Activated CD4-positive, alpha-beta T cell treated with anti-CD3 and anti-CD28 coated beads, Interleukin-2, amount 50 U/mL, for 16 hours (primary cell): ENCODE measurements at regions not wholly inside any gene's neighbourhood (a gene's known extent, or its start where the extent isn't known, plus 50 kb on each side); places are given as distances from the start of the nearest gene placed in this dataset.

Experiments used
- DNase-seq: peaks from one replicate; pipeline ENCODE4 v3.0.0-alpha.2; 2020

DNA sequence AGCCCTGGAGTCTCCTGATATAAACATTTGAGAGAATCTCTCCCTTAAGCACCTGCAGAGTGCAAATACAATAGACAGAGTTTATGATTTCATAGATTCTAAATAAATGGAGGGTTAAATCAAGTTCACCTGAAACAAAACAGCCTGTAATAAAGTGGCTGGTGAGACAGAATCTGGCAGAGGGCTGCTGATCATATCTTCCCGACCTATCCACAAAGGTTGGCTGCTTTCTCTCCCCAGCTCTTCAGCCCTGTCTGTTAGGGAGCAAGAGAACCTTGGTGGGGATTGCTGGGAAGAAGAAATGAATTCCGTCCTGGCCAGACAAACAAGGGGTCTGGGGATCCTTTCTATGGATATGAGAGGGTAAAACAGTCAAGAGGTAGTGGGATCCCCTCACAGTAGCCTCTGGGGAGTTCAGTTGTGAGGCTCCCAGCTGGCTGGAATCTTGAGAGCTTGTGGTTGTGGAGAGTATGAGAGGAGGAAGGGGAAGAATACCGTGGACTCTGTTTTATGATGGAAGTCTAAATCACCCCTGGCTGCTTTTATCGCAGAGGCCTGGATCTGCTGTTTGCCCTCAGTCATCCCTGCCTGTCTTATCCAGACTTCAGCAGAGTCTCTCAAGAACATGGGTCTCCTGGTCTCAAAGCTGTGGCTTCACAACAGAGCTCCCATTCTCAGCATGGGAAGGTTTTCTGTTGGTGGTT, 451.3 kb downstream of the NTRK3 start:
- DNase-seq, result no peak

- DNase-seq, result no peak
Measured at GRCh38 chr15:87804451-87804850, 452.1 kb downstream of the NTRK3 start.

DNA sequence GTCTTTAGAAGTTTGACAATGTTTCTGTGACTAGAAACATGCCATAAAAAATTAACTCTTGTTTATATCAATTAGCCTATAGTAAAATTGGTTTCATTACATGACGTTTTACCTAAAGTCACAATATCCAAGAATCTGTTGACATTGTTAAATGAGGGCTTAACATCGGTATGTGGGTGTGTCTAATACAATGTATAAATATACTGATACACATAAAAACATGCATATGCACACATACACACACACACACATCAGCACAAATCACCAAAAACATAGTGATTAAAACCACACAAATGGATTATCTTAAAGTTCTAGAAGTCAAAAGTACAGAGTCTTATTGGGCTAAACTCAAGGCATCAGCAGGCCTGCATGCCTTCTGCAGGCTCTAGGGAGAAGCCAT, 456.7 kb downstream of the NTRK3 start:
- no peak for DNase-seq

DNA sequence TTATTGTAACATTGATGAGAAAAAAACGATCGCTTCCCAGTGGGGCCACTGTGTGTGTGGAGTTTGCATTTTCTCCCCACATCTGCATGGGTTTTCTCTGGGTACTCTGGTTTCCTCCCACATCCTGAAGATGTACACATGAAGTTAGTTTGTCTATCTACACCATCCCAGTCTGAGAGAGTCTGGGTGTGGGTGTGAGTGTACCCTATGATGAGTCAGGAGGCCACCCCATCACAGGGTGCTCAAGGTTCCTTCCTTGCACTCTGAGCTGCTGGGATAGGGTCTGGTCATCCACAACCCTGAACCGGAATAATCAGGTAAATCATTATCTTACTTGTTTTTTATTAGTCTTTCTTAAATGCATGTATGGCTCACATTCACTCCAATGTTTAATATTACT, 457.1 kb downstream of the NTRK3 start:
- DNase-seq, result no peak

DNA sequence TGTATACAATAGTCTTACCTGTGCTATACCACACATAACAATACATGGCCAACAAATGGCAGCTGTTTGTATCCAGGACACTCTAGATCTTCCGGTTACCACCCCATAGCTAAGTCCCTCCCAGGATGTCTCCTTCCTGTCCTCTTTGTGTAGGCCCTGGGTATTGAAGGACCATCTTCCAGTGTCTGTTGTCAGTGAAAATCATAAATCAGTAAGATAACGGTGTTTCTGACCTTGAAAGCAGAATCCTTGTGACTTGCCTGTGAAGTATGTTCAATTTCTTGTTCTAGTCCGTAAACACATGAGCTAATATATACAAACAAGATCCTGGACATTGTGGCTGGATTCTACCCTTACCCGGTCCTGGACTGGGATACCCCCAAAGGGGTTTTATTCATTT, 462.8 kb downstream of the NTRK3 start:
- no peak for DNase-seq

DNA sequence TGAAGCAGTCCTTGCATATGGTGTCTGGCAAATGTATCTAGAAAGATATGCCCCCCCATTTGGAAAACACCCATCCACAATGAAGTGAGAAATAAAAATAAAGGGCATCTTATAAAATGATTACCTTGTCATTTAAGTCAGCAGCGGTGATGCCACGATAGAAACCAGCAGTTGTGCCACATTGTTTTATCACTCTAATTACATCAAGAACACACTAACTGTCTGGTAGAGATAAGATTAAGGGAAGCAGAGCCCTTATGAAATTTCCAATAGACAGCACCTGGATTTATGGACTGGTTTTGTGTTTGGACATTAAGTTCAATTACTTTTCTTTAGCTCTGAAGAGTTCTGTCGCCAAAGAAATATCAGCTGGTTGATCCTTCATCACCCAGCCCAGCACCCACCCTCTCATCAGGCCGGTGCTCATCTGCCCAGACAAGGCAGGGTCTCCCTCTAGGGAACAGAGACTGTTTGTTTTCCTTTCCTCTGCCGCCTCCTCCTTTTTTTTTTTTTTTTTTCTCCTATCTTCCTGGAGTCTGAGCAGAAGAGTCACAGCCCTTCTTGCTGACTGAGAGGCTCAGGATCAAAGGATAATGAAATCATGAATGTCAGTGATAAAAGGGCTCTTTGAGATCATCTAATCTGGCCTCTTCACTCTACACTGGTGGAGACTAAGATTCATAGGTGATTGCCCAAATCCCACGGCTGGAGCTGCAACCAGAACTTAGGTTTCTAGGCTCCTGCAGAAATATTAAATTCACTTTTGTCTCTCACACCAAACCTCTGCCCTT, 464.1 kb downstream of the NTRK3 start:
- DNase-seq, result no peak

DNA sequence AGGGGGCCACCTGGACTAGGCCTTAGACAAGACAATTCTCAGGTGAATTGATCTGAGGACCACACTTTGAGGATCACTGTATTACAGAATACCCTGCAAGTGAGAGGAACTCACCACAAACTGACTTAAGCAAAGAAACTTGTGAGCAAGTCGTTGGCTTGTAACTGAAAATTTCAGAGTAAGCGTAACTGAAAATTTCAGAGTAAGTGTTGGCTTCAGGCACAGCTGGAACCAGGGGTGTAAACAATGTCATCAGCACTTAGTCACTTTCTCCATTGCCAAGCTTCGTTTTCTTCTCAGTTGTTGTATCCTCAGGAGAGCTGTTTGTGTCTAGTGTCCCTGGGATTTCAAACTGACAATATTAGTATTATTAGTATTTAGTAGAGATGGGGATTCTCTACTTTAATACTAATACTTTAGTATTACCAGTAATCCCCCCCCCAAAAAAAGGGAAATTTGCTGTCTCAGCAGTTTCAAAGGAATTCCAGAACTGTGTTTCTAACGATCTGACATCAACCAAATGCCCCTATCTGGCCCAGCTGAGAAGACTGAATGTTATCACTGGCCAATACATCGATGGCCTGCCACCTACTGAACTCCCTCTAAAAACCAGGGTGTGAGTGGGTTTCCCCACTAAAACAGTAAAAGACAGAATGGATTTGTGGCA, 474.4 kb downstream of the NTRK3 start:
- no peak for DNase-seq

- DNase-seq, result no peak
Measured at GRCh38 chr15:87779746-87780145, 476.8 kb downstream of the NTRK3 start.

GRCh38 chr15:87778358-87778757, 478.2 kb downstream of the NTRK3 start:
- DNase-seq, result no peak

DNA sequence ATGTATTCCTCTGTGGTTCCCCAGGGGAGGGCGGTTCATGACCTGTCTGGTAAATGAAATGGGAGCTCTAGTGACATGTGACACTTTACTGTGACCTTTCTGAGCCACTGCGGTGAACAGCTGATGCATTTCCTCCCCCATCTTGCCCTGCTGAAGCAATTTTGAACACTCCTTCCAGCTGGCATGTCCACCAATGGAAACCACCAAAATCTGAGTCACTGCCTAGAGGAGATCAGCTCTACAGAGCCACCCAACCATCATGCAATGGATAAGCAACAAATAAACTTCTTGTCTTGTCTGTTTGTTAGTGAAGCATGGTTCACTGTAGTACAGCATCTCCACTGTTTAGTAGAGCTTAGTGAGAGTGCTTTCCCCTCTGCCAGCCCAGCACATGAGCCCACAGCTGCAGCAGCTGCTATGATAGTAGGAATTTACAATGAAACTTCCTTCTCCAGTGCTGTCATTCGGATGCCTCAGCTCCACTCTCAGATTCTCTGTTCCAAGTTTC, 479.4 kb downstream of the NTRK3 start:
- no peak for DNase-seq

- no peak for DNase-seq
Measured at GRCh38 chr15:87767516-87767915, 489.0 kb downstream of the NTRK3 start.

- no peak for DNase-seq
Measured at GRCh38 chr15:87764461-87765240, 491.9 kb downstream of the NTRK3 start.

DNA sequence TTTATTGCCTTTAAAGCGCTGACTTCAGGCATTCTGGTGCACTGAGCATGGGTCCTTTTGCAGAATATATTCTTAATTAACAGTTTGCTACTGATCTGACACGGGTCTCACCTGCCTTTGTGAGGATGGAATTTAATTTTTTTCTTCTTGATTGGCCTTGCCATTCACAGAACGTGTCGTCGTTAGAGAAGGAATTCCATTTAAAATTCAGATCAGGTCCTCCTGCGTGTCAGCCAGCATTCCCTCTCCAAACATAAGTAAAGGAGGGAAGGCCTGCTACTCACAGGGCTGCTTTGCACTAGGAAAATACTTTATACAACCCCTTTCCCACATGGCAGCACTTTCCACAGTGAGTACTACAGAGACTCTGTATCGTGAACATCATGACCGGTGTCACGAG, 492.7 kb downstream of the NTRK3 start:
- no peak for DNase-seq

DNA sequence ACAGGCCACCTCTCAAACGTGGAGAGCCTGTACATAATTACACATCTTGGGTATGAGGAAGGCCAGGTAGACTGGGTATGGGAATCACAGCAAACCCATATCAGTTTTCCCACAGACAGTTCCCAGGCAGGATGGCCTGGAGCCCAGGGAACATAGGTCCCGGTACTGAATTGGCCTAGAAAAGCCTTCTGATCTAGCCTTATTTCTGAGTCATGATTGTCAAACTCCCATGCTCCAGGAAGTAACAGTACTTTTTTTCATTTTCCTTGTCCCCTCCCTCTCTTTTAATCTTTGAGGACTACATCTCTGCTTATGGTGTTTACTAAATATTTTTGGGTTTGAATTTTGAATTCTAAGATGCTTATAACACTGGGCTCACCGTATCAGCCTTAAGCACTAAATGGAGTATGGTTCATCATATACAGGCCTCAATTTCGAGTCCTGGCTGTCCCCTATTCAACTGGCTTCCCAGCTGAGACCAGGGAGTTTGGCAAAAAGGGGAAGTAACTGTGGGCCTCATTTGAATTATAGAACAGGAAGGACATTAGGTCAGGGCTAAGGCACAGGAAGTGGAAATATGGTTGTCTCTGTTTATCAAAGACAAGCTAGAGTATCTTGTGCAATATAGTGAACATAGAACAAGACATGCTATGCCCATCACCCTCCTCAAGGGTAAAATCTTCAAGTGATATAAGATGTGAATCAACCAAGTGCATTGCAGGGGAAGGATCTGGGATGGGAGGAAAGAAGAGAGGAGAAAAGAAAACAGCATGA, 494.6 kb downstream of the NTRK3 start:
- no peak for DNase-seq

DNA sequence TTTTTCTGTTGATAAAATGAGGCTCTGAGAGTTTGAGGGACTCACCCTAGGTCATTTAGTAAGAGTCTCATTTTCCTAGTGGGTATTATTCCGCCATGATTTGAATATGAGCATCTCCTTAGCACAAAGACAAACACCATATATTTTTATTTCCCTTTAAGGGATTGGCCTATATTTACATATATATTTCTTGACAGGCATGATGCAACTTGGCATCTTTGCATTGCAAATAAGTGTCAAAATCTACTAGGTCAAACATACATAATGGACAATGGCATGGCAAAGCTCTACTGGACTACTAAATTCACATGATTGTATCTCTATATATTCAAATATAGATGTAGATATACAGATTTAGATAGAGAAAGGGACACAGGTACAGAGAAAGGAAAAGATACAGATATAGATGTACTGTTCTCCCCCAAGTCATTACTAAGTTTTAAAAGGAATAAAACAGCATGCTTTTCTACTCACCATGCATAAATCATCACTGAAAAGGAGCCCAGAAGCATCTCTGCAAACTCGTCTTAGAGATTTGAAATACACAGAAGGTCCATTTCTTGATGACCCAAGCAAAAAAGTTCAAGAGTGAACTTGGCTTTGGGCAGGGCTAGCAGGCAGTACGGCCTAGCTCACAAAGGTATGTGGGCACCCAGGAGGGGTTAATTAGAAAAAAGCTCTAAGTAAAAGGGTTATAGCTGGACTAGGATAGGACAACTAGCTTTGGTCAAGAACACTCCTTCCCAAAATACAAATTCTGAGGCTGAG, 495.8 kb downstream of the NTRK3 start:
- no peak for DNase-seq

GRCh38 chr15:87758794-87759418, 497.6 kb downstream of the NTRK3 start:
- DNase-seq, result no peak

DNA sequence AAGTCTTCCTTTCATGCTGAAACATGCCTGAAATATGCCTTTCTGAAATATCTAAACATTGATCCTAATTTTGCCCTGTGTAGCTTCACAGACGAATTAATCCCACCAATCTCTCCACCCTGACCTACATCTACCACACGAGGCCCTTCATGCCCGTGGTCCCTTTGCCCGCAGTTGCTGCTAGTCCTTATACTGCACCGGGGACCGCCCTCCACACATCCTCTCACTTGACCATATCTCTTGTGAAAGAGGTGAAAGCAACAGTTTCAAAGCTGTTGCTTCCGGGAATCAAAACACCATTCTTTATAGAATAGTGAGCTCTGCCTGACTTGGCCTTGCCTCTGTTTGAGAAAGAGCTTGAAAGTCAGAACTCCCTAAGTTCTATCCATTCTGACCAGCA, 499.5 kb downstream of the NTRK3 start:
- DNase-seq, result no peak

DNA sequence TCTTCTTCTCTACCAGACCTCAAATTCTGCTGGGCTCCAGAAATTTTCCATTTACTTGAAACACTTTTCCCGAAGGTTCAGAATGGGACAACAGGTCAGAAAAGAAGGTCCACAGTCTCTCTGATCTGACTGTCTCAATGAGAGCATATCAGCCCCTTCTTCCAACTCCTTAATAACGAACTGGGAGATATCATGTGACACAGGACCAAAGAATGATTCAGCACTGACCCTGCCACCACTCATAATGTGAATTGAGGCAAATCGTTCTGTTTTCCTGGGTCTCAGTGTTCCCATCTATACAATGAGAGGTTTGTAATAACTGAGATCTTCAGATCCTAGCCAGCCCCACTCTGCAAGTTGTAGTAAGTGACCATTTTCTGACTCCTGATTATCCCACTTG, 500.5 kb downstream of the NTRK3 start:
- DNase-seq, result no peak

GRCh38 chr15:87755226-87755625, 501.3 kb downstream of the NTRK3 start:
- DNase-seq, result no peak

GRCh38 chr15:87753539-87753938, 503.0 kb downstream of the NTRK3 start:
- no peak for DNase-seq
